GM23338 (cell line): ENCODE measurements at regions not wholly inside any gene's neighbourhood (a gene's known extent, or its start where the extent isn't known, plus 50 kb on each side); places are given as distances from the start of the nearest gene placed in this dataset.

Source experiments
- ATAC-seq: fragments of 200-7000 bp; cut with Tn5 transposase; 3 replicates; pipeline ENCODE4 v1.9.1; 2020
- DNase-seq: peaks from one replicate; pipeline ENCODE4 v3.0.0-alpha.2; 2015; ENCODE audit warnings: low spot score
- H2AFZ ChIP-seq: fragments of 200-600 bp; sonication (generic); 2 replicates; pipeline ENCODE4 v1.8.0; 2016; ENCODE audit warnings: antibody characterized with exemption, mild to moderate bottlenecking, moderate library complexity
- H3F3A ChIP-seq: fragments of 200-600 bp; sonication (generic); replicated peaks from 2 replicates; pipeline ENCODE4 v1.8.0; 2017; ENCODE audit warnings: antibody characterized with exemption, mixed run types, low read depth
- H3K27ac ChIP-seq: fragments of 200-600 bp; sonication (generic); 2 replicates; pipeline ENCODE4 v1.6.1; 2016; ENCODE audit warnings: low read depth
- H3K27me3 ChIP-seq: fragments of 200-600 bp; sonication (generic); 2 replicates; pipeline ENCODE4 v1.8.0; 2016; ENCODE audit warnings: mild to moderate bottlenecking, mixed run types, moderate library complexity; ENCODE audit not compliant: insufficient read depth
- H3K36me3 ChIP-seq: fragments of 200-600 bp; sonication (generic); 2 replicates; pipeline ENCODE4 v1.8.0; 2016; ENCODE audit warnings: mild to moderate bottlenecking; ENCODE audit not compliant: insufficient read depth
- H3K4me1 ChIP-seq: fragments of 200-600 bp; sonication (generic); 2 replicates; pipeline ENCODE4 v1.8.0; 2016; ENCODE audit warnings: mild to moderate bottlenecking, moderate library complexity; ENCODE audit not compliant: insufficient read depth
- H3K4me2 ChIP-seq: fragments of 200-600 bp; sonication (generic); 2 replicates; pipeline ENCODE4 v1.7.1; 2017; ENCODE audit warnings: mixed run types
- H3K4me3 ChIP-seq: fragments of 200-600 bp; sonication (generic); 2 replicates; pipeline ENCODE4 v1.6.1; 2016; ENCODE audit warnings: mixed run types
- H3K79me2 ChIP-seq: fragments of 200-600 bp; sonication (generic); replicated peaks from 2 replicates; pipeline ENCODE4 v1.8.0; 2017; ENCODE audit warnings: mild to moderate bottlenecking; ENCODE audit not compliant: insufficient read depth
- H3K9me2 ChIP-seq: fragments of 200-600 bp; sonication (generic); 2 replicates; pipeline ENCODE4 v1.8.0; 2017; ENCODE audit not compliant: insufficient read depth
- H4K20me1 ChIP-seq: fragments of 200-600 bp; sonication (generic); replicated peaks from 2 replicates; pipeline ENCODE4 v1.8.0; 2017; ENCODE audit warnings: mild to moderate bottlenecking; ENCODE audit not compliant: insufficient read depth
- H3K27ac Mint-ChIP-seq: 2 replicates; pipeline ENCODE4 v1.8.0; 2020; ENCODE audit warnings: inconsistent platforms, mild to moderate bottlenecking, moderate library complexity, mixed read lengths
- H3K27me3 Mint-ChIP-seq: 3 replicates; pipeline ENCODE4 v1.8.0; 2022; ENCODE audit warnings: low read depth, mild to moderate bottlenecking, moderate library complexity, mixed read lengths, inconsistent platforms; ENCODE audit not compliant: insufficient read depth, poor library complexity
- H3K36me3 Mint-ChIP-seq: 3 replicates; pipeline ENCODE4 v1.8.0; 2021; ENCODE audit warnings: low read depth, mild to moderate bottlenecking, inconsistent platforms, moderate library complexity, mixed read lengths
- H3K4me1 Mint-ChIP-seq: 3 replicates; pipeline ENCODE4 v1.8.0; 2020; ENCODE audit warnings: mild to moderate bottlenecking, inconsistent platforms, mixed read lengths
- H3K4me3 Mint-ChIP-seq: 3 replicates; pipeline ENCODE4 v1.8.0; 2021; ENCODE audit warnings: moderate library complexity, mild to moderate bottlenecking, inconsistent platforms, mixed read lengths
- H3K9me3 Mint-ChIP-seq: 3 replicates; pipeline ENCODE4 v1.8.0; 2020; ENCODE audit warnings: moderate library complexity, mild to moderate bottlenecking, inconsistent platforms, mixed read lengths
- CREB1 ChIP-seq: fragments of 250-450 bp; sonication (Bioruptor Pico); IDR thresholded peaks from 2 replicates; pipeline ENCODE4 v1.5.0; 2020; ENCODE audit warnings: low read depth, mild to moderate bottlenecking, moderate library complexity
- EZH2 ChIP-seq: fragments of 200-600 bp; sonication (generic); IDR thresholded peaks from one replicate; pipeline ENCODE4 v1.8.0; 2017; ENCODE audit warnings: antibody characterized with exemption, mild to moderate bottlenecking, low read depth; ENCODE audit not compliant: unreplicated experiment
- EZH2phosphoT487 ChIP-seq: fragments of 200-600 bp; sonication (generic); IDR thresholded peaks from one replicate; pipeline ENCODE4 v1.8.1; 2018; ENCODE audit warnings: antibody characterized with exemption; ENCODE audit not compliant: unreplicated experiment
- JUNB ChIP-seq: IDR thresholded peaks from one replicate; pipeline ENCODE4 v1.6.1; 2016; ENCODE audit warnings: antibody characterized with exemption; ENCODE audit not compliant: unreplicated experiment
- NANOG ChIP-seq: IDR thresholded peaks from 2 replicates; pipeline ENCODE4 v1.6.1; 2016; ENCODE audit warnings: antibody characterized with exemption, borderline replicate concordance
- REST ChIP-seq: IDR thresholded peaks from one replicate; pipeline ENCODE4 v1.6.1; 2018; ENCODE audit warnings: antibody characterized with exemption; ENCODE audit not compliant: unreplicated experiment
- ZNF114 ChIP-seq: fragments of 250-450 bp; sonication (Bioruptor Pico); IDR thresholded peaks from 2 replicates; pipeline ENCODE4 v1.5.0; 2020; ENCODE audit warnings: mild to moderate bottlenecking, moderate library complexity
- ZNF331 ChIP-seq: fragments of 250-450 bp; sonication (Bioruptor Pico); IDR thresholded peaks from 2 replicates; pipeline ENCODE4 v1.5.0; 2020; ENCODE audit warnings: low read depth, mild to moderate bottlenecking, moderate library complexity
- ZNF462 ChIP-seq: fragments of 250-450 bp; sonication (Bioruptor Pico); IDR thresholded peaks from 2 replicates; pipeline ENCODE4 v1.5.0; 2020; ENCODE audit warnings: mild to moderate bottlenecking, moderate library complexity
- TF ChIP-seq, protein P1 (sequence below): IDR thresholded peaks from 2 replicates; pipeline ENCODE4 v1.6.1; 2016; ENCODE audit warnings: antibody characterized with exemption

DNA sequence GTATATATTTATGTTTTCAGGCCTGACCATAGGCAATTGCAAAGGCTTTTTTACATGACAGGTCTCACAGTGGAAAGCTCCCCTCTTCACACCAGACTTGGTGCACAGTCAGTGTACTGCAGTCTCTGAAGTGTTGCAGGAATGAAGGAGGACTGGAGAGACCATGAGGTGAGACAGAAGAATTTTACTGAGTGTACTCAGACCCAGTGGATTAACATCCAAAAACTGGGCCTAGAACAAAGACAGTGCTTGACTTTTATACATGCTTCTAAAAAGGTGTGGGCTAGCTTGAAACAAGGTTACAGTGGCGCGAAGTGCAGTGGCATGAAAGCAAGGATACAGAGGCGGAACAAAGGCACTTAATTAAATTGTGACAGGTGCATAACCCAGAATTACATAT is 822.9 kb downstream of the RAPGEF2 start (continued):
- TF ChIP-seq EZH2 = no peak

- no peak for DNase-seq
- Mint-ChIP-seq H3K4me3 (no peak overlapping the region), H3K9me3 (peaks cover 60% of the 10 kb centered on the region), H3K27me3 (peaks cover 2% of the 10 kb centered on the region), H3K27ac (no peak overlapping the region), H3K36me3 (peaks cover 41% of the 10 kb centered on the region), H3K4me1 (no peaks in the 10 kb centered on the region)
- Histone ChIP-seq H3K27ac (no peak overlapping the region), H3K27me3 (no peaks in the 10 kb centered on the region), H4K20me1 (no peaks in the 10 kb centered on the region), H3F3A (no peaks in the 10 kb centered on the region), H3K79me2 (no peaks in the 10 kb centered on the region), H3K9me2 (no peaks in the 10 kb centered on the region), H3K4me2 (no peak overlapping the region), H2AFZ (no peak overlapping the region), H3K36me3 (peaks cover 11% of the 10 kb centered on the region; the same call in 1 of the 2 replicates), H3K4me1 (no peaks in the 10 kb centered on the region), H3K4me3 (no peak overlapping the region)
- no peak for TF ChIP-seq EZH2
- TF ChIP-seq JUNB = no peak
- no peak for TF ChIP-seq NANOG
- TF ChIP-seq, protein P1, sequence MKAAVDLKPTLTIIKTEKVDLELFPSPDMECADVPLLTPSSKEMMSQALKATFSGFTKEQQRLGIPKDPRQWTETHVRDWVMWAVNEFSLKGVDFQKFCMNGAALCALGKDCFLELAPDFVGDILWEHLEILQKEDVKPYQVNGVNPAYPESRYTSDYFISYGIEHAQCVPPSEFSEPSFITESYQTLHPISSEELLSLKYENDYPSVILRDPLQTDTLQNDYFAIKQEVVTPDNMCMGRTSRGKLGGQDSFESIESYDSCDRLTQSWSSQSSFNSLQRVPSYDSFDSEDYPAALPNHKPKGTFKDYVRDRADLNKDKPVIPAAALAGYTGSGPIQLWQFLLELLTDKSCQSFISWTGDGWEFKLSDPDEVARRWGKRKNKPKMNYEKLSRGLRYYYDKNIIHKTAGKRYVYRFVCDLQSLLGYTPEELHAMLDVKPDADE = no peak
- no peak for TF ChIP-seq REST
- ATAC-seq = no peak
Observed at GRCh38 chr4:159926871-159927270, 824.0 kb downstream of the RAPGEF2 start.

GRCh38 chr4:159927781-159928180 is 824.9 kb downstream of the RAPGEF2 start:
- Histone ChIP-seq H3K27me3 (no peaks in the 10 kb centered on the region), H3K4me3 (no peak overlapping the region), H4K20me1 (no peaks in the 10 kb centered on the region), H3F3A (no peaks in the 10 kb centered on the region), H3K36me3 (peaks cover 11% of the 10 kb centered on the region; the same call in 1 of the 2 replicates), H3K9me2 (no peaks in the 10 kb centered on the region), H3K4me1 (no peaks in the 10 kb centered on the region), H3K4me2 (no peak overlapping the region), H2AFZ (no peak overlapping the region), H3K27ac (no peak overlapping the region), H3K79me2 (no peaks in the 10 kb centered on the region)
- Mint-ChIP-seq H3K36me3 (peaks cover 44% of the 10 kb centered on the region), H3K4me3 (no peak overlapping the region), H3K27ac (no peak overlapping the region), H3K4me1 (no peaks in the 10 kb centered on the region), H3K27me3 (peaks cover 2% of the 10 kb centered on the region), H3K9me3 (peaks cover 67% of the 10 kb centered on the region)
- no peak for ATAC-seq
- DNase-seq = no peak
- TF ChIP-seq JUNB (no peak), ZNF462 (CRISPR knock-in tag) (no peak), ZNF114 (no peak), NANOG (no peak), CREB1 (CRISPR knock-in tag) (no peak), ZNF331 (CRISPR knock-in tag) (no peak), EZH2phosphoT487 (no peak)
